ENCODE measurements at regions not wholly inside any gene's neighbourhood (a gene's known extent, or its start where the extent isn't known, plus 50 kb on each side); places are given as distances from the start of the nearest gene placed in this dataset.

DNA sequence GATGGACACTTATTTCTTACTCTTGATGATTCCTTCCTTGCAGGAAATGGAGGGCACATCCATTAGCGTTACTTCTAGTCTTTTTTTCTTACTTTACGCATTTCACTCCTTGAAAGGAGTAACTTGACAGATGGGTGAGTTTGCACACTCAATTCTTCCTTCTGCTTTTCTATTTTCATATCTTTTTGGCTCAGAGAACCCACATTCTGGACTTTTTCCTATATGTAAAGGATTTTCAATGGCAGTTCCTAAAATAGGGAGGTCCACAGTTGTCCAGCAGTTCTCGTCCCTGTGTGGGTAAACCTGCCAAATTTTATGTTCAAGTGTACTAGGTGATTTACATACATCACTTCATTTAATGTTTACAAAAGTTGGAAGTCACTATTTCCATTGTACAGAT lies 440.0 kb upstream of the KIRREL3 start:
- Mint-ChIP-seq H3K27me3 (ENCODE audit: insufficient read depth) (no peaks in the 10 kb centered on the region), H3K4me1 (ENCODE audit: low read depth) (no peaks in the 10 kb centered on the region), H3K27ac (no peak overlapping the region), H3K36me3 (ENCODE audit: low read depth) (no peaks in the 10 kb centered on the region), H3K4me3 (no peak overlapping the region), H3K9me3 (no peaks in the 10 kb centered on the region)
- DNase-seq: no peak
- TF ChIP-seq, protein P1, sequence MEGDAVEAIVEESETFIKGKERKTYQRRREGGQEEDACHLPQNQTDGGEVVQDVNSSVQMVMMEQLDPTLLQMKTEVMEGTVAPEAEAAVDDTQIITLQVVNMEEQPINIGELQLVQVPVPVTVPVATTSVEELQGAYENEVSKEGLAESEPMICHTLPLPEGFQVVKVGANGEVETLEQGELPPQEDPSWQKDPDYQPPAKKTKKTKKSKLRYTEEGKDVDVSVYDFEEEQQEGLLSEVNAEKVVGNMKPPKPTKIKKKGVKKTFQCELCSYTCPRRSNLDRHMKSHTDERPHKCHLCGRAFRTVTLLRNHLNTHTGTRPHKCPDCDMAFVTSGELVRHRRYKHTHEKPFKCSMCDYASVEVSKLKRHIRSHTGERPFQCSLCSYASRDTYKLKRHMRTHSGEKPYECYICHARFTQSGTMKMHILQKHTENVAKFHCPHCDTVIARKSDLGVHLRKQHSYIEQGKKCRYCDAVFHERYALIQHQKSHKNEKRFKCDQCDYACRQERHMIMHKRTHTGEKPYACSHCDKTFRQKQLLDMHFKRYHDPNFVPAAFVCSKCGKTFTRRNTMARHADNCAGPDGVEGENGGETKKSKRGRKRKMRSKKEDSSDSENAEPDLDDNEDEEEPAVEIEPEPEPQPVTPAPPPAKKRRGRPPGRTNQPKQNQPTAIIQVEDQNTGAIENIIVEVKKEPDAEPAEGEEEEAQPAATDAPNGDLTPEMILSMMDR (IDR thresholded peaks at IDR 0.05): no peak

DNA sequence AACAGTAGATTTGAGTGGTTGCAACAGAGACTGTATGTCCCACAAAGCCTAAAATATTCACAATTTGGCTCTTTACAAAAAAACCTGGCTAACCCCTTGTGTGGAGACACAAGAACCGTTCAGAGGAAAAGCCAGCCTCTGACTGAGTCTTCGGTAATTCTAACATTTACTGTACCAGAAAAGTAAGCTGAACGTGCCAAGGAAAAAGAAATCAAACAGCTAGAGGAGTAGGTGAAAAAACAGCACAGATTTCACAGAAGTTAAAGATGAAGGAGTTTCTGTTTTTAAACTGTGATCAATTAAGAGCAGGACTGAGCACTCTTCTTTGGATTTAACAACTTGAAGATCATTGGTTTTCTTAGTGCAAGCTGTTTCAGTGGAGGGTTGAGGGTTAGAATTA lies 424.7 kb upstream of the KIRREL3 start:
- TF ChIP-seq, protein P1 (IDR thresholded peaks at IDR 0.05): no peak
- Mint-ChIP-seq H3K4me3 (no peak overlapping the region), H3K4me1 (ENCODE audit: low read depth) (no peaks in the 10 kb centered on the region), H3K27ac (no peak overlapping the region), H3K27me3 (ENCODE audit: insufficient read depth) (no peaks in the 10 kb centered on the region), H3K9me3 (no peaks in the 10 kb centered on the region), H3K36me3 (ENCODE audit: low read depth) (no peaks in the 10 kb centered on the region)
- no peak for DNase-seq

DNA sequence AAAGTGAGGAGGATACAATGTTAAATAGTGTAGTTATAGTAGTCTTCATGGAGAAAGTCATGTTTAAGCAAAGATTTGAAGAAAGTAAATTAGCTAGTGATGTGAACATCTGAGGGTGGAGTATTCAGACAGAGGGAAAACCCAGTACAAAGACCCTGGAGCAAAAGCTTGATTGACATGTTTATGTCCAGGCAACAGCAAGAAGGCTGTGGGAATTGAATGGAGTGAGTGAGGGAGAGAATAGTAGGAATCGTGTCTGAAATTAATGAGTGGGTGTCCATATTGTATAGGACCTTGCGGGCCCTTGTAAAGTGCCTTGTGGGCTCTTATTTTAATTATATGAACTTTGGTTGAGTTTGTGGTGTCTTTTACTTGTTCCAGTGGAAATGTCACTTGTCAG lies 424.1 kb upstream of the KIRREL3 start:
- no peak overlapping the region for H3K27ac Mint-ChIP-seq
- no peaks in the 10 kb centered on the region for H3K4me1 Mint-ChIP-seq (ENCODE audit: low read depth)
- TF ChIP-seq, protein P1 (IDR thresholded peaks at IDR 0.05): no peak
- no peak for DNase-seq
- H3K9me3 Mint-ChIP-seq: no peaks in the 10 kb centered on the region
- H3K4me3 Mint-ChIP-seq: no peak overlapping the region
- no peaks in the 10 kb centered on the region for H3K27me3 Mint-ChIP-seq (ENCODE audit: insufficient read depth)
- H3K36me3 Mint-ChIP-seq (ENCODE audit: low read depth): no peaks in the 10 kb centered on the region

DNA sequence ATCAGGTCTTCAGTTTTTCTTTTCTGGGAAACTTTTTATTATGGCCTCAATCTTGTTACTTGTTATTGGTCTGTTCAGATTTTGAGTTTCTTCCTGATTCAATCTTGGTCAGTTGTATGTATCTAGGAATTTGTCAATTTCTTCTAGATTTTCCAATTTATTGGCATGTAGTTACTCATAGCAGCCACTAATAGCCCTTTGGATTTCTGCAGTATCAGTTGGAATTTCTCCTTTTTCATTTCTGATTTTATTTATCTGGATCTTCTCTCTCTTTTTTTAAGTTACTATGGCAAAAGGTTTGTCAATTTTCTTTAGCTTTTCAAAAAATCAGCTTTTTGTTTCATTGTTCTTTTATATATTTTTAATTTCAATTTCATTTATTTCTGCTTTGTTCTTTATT lies 419.6 kb upstream of the KIRREL3 start:
- H3K4me3 Mint-ChIP-seq: no peak overlapping the region
- H3K27ac Mint-ChIP-seq: no peak overlapping the region
- TF ChIP-seq, protein P1 (IDR thresholded peaks at IDR 0.05): peak; percentile 36; the same call in 1 of the 2 replicates
- no peaks in the 10 kb centered on the region for H3K36me3 Mint-ChIP-seq (ENCODE audit: low read depth)
- H3K9me3 Mint-ChIP-seq: no peaks in the 10 kb centered on the region
- DNase-seq: no peak
- H3K27me3 Mint-ChIP-seq (ENCODE audit: insufficient read depth): no peaks in the 10 kb centered on the region
- no peaks in the 10 kb centered on the region for H3K4me1 Mint-ChIP-seq (ENCODE audit: low read depth)

DNA sequence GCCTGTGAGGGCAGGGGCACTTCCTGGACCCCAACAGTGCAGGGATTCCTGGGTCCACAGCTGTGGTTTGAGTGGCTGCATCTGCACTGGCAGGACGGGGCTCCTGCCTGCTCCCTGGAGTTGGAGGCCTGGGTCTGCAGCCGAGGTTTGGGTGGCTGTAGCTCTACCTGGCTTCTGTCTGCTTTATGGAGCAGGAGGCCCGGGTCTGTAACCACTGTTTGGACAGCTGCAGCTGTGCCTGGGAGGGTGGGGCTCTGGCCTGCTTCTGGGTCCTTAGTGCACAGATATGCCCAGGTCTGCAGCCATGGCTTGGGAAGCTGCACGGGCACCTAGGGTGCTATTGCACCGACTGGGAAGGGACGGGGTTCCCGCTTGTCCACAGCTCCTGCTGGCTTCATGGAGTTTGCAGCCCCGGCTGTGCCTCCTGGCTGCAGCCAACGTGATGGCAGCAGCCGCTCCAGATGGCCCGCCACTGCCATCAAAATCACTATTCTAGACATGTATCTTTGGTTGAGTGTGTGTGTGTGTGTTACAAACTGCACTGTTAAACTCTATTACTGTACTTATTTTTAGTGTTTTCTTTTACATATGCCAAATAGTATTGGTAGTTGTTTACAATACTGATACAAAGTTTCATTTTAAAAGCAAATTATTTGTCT lies 412.3 kb upstream of the KIRREL3 start:
- H3K4me1 Mint-ChIP-seq (ENCODE audit: low read depth): no peaks in the 10 kb centered on the region
- no peak overlapping the region for H3K27ac Mint-ChIP-seq
- no peaks in the 10 kb centered on the region for H3K36me3 Mint-ChIP-seq (ENCODE audit: low read depth)
- no peak overlapping the region for H3K4me3 Mint-ChIP-seq
- H3K9me3 Mint-ChIP-seq: peaks cover 9% of the 10 kb centered on the region; the same call in 1 of the 2 replicates
- no peak for DNase-seq
- peaks cover 5% of the 10 kb centered on the region; the same call in 1 of the 2 replicates for H3K27me3 Mint-ChIP-seq (ENCODE audit: insufficient read depth)
- TF ChIP-seq, protein P1 (IDR thresholded peaks at IDR 0.05): no peak
